Bone marrow (tissue), 2 donors: ENCODE measurements at regions not wholly inside any gene's neighbourhood (a gene's known extent, or its start where the extent isn't known, plus 50 kb on each side); places are given as distances from the start of the nearest gene placed in this dataset.
"Not testable (repeated sequence)": the region's sequence is repeated elsewhere in the genome, so short reads cannot be mapped to it uniquely, and the experiment has no call there.

Source experiments
- DNase-seq, 2 donors: peaks; one replicate each; lab custom pipeline; 2025; lab: John Stamatoyannopoulos, UW

DNA sequence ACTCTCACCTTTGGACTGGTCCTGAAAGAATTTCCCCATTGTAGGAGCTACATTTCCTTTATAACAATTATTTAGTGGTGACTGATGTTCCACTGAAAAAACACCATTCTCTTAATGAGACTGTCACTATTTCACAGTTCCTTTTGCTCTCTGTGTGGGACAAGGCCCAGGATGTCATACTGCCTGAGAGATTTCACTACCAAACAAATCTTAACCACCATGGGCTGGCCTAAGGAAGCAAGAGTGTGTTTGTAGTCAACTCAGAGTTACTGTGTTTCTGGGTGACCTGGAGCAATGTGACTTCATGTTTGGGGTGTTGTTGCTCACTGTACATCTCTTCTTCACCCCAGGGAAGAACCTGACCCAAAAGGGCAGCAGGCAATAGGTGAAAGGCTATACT lies 50.1 kb upstream of the ZNF608 start:
- DNase-seq = no peak

DNA sequence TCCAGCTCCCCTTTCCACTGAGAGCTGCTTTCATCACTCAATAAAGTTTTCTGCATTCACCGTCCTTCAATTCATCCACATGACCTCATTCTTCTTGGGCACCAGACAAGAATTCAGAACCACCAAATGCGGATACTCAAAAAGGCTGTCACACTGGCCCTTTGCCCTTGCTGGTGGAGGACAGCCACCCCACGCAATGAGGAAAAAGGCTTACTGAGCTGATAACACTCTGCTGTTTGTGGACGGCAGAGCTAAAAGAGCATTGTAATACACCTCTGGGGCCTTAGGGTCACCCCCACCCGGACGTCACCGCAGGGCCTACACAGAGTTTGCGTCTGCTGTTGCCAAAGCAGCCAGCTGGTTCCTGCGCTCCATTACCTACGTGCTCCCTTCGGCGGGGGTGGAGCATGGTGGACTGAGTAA lies 51.2 kb upstream of the ZNF608 start:
- DNase-seq = no peak

DNA sequence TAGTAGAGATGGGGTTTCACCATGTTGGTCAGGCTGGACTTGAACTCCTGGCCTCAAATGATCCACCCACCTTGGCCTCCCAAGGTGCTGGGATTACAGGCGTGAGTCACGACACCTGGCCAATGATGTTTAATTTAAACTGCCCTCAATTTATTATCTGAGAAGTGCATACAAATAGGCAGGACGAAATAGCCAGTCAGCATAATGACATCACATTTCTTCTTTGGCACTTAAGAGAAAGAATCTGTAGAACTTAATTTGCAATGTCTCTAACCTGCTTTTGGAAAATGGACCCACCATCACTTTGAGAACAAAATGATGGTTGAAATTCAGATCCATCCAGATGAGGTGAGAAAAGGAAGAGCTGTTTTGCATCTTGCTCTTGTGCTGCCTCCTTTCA lies 52.5 kb upstream of the ZNF608 start:
- DNase-seq = no peak

DNA sequence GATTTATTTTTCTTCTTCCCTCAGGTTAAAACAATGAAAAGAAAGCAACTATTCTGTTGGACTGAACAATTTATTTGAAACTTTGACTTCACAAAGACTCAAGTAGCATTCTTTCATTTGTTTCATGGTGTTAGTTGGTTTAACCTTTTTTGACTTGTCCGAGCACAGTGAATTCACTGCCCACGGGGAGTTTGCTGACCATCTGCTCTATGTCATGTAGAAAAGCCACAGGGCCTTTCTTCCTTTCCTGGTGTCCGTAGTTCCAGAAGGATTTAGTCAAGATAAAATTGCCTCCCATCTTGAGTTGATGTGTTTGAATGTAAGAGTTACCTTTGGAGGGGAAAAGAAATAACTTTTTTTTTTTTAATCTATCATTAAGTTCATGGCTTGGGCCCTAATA lies 55.1 kb upstream of the ZNF608 start:
- DNase-seq = no peak

DNA sequence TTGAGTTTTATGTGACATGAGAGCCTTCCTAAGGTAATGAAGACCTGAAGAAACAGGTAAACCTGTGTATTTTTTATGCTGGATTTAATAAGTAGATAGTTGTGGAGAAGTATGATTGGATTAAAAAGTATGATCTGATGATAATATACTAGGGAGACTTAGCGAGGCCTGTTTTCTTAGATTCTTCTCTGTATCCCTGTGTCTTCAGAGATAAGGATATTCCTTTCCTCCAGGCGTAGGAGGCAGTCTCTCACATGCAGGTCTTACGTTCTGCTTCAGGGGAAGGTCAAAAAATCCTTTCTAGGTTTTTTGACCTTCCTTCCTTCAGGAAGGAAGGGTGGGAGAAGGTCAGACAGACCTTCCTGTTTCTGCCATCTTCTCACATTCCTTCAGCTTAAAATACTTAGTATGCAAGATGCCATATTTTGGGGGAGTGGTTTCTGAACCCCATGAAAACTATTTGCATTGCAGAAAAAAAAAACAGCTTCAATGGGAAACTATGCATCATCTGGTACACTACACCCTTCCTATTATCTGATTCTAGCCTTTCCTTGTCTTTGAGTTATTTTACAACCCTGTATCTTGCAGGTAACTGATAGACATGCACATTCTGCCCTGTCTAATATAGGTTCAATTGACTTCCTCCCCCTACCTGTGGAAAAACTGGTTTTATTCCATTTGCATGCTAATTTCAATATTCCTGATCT lies 57.3 kb upstream of the ZNF608 start:
- DNase-seq = no peak

DNA sequence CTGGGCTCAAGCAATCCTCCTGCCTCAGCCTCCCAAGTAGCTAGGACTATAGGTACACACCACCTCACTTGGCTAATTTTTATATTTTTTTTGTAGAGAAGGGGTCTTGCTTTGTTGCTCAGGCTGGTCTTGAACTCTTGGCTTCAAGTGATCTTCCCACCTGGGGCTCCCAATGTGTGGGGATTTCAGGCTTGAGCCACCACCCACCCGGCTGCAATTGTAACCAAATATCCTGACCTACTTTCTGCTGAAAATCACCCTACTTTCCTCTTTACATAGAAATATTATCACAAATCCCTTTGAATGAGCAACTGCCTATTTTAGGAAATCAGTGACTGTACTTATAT lies 59.6 kb upstream of the ZNF608 start:
- DNase-seq = no peak

DNA sequence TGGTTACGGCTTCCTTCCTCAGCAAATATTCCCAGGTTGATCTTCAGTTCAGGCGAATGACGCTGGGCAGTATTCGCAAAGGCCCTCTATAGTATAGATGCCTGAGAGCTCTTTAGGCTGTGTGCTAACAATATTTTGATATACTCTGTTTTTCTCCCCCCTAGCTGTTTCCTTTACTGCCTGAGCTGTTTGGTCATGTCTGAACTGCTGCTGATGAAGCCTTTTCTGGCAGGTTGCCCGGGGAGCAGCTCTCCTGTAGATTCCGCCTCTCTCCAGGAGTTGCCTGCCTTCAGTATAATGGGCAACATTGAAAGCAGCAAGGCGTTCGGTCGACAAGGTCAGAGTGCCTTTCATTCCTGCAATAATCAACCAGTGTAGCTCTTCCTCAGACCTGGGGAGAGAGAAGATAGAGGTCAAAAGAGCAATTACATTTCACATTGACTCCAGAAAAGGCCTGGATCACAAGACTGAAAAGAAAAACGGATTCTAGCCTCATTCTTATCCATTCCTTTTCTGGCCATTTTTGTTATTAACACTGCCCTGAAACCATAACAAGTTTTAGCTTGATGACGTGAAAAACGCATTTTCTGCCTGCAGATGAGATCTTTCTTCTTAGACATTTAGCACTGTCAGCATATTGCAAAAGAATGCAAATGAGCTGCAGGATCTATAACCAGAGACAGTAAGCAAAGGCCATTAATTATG lies 60.1 kb upstream of the ZNF608 start:
- DNase-seq = no peak

DNA sequence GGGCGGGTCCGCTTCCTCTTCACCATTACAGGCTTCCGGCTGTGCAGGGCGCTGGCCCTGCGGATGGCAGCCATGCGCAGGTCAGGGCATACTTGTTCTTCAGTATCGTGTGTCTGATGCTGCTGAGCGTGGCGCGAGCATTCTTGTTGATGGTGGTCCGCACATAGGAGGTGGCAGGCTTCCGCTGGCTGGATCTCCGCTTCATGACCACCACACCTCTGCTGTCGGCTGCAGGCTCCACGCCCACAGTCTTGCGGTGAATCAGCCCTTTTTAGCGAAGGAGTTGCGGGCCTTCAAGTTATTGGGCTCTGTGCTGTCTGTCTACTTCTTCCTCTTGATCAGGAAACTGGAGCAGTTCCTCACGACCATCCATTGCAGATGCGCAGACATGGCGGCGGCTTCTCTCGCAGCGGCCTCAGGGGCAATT lies 62.4 kb upstream of the ZNF608 start:
- no peak for DNase-seq

DNA sequence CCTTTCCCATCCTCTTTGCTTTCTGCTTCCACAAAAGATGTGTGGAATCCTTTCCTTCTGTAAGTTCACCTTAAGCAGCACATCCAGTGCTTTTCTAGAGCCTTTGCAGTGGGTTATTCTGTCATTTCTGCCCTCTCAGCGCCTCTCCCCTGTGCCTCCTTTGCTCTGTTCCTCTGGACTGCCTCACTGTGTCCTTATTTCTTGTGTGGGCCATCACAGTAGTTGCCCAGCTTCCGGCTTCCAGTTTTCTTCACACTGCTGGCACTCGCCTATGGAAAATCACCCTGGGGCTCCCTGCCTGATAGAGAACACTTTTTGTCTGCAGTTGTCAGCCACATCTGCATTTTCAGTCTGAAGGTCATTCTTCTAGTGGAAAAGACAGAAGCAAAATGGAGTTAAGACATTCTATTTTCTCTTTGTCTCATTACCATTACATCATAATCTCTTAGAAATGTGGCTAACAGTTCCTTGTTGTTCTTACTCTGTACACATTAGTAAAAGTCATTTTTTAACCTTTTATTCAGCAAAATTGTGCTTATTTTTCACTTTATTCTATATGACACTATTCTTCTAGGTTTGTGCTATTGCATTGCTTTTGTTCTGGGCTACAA lies 64.1 kb upstream of the ZNF608 start:
- no peak for DNase-seq

DNA sequence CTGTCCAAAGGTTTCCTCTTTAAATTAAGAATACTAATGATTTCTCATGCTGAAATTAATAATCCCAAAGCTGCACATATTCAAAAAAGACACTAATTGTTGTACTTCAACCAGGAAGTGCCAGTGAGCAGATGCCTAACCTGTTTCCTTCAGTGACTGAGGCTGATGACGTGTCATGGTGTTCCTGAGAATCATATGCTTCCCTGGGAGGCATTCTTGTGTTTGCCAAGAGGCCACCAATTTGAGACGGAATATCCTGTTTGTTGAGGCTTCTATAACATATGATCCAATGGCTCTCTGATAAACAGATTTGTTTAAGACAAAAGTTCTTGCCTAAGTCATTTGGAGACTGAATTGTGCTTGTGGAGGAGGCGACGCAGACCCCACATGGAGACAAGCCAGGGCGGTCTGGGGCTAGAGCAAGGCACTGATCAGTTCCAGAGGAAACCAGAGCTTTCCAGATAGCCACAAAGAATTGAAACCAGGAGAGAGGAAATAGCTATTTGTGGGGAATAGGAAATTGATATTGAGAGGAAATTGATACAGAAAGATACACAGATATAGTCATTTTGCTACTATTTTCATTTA lies 66.4 kb upstream of the ZNF608 start:
- no peak for DNase-seq

DNA sequence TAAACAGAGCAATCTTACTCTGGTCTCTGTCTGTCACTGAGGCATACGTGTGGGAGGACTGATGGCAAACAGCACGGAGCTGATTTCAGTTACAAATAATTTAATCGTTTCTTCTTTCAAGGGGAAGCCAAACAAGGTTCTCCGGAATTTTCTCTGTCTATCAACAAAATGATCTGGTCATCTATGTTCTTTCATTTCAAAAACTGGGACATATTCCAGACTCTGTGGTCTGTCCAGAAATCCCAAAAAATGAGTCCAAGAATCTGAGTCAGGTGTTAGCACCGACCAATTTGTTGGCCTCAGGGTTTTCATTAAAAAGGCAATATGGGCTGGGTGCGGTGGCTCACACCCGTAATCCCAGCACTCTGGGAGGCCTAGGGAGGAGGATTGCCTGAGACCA lies 69.9 kb upstream of the ZNF608 start:
- DNase-seq = no peak

DNA sequence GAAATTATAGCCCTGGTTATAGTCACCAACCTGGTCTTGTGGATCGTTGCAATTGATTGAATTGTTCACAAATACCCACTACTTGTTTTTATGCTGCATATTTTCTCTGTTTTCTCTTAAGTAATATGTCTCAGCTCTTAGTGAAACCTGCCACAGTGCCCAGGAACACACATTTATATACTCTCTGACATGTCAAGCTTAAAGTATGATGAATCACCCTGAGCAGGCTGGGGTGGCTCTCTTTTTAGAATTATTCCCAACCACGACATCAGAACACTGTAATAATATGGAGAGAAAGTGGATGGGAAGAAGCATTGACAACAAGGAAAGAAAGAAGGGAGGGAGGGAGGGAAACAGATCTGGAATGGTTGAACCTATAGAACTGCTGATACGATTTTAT lies 72.8 kb upstream of the ZNF608 start:
- DNase-seq = no peak

DNA sequence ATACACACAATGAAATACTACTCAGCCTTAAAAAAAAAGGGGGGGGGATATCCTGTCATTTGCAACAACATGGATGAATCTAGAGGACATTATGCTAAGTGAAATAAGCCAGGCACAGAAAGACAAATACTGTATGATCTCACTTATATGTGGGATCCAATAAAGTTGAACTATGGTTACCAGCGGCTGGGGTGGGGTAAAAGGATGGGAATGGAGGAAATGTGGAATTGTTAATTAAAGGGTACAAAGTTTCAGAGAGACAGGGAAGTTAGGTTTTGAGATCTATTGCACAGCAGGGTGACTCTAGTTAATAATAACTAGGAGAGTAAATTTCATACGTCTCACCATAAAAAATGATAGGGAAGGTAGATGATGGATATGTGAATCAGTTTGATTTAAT lies 76.2 kb upstream of the ZNF608 start:
- no peak for DNase-seq

DNA sequence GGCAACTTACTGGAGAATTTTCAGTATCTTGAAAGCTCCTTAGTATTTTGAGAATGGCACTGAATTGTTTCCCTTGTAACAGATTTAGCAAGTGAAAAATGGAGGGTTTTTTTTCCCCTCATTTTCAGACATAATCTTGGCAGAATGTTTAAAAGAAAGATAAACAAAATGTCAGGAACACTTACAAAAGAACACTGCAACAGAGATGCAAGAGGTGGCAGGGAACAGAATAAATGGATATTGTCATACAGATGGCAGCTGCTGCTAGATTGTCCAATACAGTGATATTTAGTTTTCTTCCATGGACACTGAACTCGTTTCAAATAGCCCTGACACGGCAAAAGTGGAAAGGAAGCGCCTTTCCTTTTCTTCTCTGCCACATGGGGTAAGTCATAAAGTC lies 76.9 kb upstream of the ZNF608 start:
- no peak for DNase-seq

DNA sequence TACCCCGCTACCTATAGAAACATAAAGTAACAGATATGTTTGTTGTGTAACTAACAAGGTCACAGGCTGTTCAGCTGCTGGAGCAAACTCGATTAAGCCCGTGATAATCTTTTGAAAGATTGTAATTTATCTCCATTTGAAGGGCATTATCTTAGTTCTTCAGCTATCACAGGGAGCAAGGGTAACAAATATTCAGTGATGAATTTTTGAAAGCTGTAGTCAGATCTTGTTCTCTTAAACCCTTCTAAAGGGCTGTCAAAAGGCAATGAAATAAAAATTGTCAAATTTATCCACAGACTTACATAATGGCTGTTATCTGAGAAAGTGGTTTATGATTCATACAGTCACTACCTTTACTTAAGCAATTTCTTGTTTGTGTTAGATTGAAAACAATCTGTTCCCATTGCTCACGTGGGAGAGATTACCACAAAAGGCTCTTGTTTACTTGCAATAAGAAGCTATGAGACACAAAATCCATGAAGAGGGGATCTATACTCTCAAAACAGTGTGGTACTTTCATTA lies 78.3 kb upstream of the ZNF608 start:
- no peak for DNase-seq

DNA sequence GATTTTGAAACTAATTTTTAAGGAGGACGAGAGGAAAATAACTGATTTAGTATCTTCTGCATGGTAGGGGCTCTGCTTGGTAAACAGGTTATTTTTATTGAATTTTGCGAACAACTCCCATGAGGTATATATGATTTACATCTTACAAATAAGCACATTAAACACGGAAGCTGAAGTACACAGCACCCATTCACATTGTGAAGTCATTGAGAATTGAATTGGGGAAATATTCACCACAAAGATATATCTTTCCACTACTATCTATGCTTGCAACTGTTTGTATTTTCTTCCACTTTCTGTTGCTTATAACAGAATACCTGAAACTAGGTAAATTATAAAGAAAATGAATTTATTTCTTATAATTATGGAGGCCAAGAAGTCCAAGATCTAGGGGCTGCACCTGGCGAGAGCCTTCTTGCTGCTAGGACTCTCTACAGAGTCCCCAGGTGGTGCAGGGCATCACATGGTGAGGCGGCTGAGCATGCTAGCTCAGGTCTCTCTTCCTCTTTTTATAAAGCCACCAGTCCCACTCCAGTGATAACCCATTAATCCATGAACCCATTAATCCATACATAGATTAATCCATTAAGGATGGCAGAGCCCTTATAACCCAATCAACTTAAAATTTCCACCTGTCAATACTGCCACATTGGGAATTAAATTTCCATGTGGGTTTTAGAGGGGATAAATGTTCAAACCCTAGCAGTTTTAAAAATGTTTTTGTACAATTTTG lies 79.0 kb upstream of the ZNF608 start:
- no peak for DNase-seq

DNA sequence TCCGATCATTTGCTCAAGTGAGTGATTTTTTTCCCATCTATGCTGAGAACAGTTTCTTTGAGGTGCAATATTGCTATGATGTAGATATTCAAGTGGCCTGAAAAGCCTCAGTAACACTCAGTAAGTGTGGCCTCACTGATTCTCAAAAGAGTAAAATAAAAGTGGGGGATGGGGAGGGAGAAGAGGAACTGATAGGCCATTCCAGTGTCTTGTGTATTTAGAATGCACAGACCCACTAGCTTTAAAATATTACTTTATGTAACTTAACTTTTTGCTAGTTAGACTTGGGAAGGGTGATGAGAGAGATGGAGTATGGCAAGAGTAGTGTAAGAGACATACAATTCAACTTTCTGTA lies 79.5 kb upstream of the ZNF608 start:
- DNase-seq = no peak

DNA sequence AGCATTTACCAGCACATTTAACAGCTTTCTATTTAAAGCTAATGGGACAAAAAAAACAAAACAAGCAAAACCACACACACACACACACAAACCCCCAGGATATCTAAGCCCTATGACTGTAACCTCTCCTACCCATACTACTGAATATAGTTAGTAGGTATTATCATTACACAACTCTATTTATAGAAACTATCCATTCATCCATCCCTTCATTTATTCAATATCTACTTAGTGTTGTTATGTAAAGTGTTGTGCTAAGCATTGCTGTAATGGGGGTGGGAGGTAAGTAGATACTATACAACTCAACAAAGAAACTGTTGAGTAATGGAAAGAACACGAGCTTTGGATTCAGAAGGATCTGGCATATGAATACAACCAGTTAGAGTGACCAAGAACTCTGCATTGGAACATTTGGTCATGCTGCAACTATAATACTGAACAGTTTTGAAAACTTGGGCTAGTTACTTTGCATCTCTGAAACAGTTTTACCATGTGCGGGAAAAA lies 82.3 kb upstream of the ZNF608 start:
- no peak for DNase-seq

DNA sequence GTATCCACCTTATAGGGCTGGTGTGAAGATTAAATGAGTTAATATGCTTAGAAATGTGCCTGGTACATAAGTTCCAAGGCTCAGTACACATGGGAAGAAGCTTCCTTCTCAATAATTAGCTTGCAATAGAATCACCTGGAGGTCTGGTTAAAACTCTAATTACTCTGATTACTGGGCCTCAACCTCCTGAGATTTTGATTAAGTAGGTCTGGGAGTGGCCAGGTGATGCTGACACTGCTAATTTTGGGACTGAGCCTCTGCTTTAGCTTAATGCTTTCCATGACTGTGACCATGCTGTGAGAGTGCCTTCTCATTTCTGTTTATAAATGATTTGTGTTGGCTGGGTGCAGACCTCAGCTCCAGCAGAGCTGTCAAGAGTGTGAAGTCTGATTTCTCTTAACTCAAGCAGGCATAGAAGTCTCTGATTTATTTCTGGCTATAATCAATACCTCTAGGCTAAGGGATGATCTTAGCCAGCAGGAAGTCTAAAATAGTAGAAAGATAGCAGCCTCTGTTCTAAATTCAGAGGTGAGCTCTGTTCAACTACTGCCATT lies 85.3 kb upstream of the ZNF608 start:
- no peak for DNase-seq

DNA sequence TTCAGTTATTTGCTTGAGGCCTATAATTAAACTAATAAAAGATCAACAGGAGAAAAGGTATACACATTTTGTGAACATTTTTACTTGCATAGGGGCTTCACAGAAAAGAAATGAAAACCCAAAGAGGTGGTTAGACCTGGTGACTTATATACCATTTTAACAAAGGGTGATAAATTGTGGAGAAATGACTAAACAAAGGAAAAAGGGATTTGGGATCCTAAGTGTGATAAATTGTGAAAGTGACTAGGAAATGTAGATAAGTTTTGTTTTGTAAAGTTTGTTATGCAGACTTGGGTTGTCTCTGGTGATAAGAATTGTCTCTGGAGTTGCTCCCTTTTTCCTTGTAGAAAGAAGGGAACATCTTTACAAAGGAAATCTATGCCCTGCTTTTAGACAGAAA lies 86.1 kb upstream of the ZNF608 start:
- no peak for DNase-seq

DNA sequence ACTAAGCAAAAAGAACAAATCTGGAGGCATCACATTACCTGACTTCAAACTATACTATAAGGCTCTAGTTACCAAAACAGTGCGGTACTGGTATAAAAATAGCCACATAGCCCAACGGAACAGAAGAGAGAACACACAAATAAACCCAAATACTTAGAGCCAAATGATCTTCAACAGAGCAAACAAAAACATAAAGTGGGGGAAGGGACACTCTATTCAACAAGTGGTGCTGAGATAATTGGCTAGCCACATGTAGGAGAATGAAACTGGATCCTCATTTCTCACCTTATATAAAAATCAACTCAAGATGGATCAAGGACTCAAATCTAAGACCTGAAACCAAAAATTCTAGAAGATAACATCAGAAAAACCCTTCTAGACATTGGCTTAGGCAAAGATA lies 89.9 kb upstream of the ZNF608 start:
- DNase-seq = not testable (repeated sequence)
